ENCODE measurements at regions not wholly inside any gene's neighbourhood (a gene's known extent, or its start where the extent isn't known, plus 50 kb on each side); places are given as distances from the start of the nearest gene placed in this dataset.
"Not testable (repeated sequence)": the region's sequence is repeated elsewhere in the genome, so short reads cannot be mapped to it uniquely, and the experiment has no call there.

DNA sequence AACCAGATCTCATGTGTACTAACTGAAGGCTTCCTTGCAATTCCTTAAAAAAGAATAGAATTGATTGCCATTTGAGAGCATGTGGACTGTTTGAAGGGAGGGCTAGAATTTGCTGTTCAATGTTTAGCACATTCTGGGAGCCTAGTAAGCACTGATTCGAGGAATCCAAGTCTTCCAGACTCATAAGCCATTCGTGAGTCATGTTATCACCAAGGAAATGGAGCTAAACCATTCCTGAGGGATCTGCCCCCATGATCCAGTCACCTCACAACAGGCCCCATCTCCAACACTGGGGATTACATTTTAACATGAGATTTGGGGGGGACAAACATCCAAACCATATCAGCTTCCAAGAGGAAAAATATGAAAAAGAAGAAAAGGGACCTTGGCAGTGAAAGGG is 276.4 kb downstream of the KCNRG start:
- intact Hi-C loops (cut with DNase I), result no loop called here
- Histone ChIP-seq H3K27ac (no peak overlapping the region), H3K9me3 (no peaks in the 10 kb centered on the region), H3K4me3 (no peak overlapping the region), H3K36me3 (replicated peaks in 1 of 2; ENCODE audit: insufficient read depth in 1 of 2, low read depth in 2 of 2) (no peaks in the 10 kb centered on the region), H3K27me3 (no peaks in the 10 kb centered on the region), H3K4me1 (no peaks in the 10 kb centered on the region)
- WGBS, 2 donors, result 61 to 72% methylated on average over 2 of the region's 2 CpGs
- TF ChIP-seq, protein P1, sequence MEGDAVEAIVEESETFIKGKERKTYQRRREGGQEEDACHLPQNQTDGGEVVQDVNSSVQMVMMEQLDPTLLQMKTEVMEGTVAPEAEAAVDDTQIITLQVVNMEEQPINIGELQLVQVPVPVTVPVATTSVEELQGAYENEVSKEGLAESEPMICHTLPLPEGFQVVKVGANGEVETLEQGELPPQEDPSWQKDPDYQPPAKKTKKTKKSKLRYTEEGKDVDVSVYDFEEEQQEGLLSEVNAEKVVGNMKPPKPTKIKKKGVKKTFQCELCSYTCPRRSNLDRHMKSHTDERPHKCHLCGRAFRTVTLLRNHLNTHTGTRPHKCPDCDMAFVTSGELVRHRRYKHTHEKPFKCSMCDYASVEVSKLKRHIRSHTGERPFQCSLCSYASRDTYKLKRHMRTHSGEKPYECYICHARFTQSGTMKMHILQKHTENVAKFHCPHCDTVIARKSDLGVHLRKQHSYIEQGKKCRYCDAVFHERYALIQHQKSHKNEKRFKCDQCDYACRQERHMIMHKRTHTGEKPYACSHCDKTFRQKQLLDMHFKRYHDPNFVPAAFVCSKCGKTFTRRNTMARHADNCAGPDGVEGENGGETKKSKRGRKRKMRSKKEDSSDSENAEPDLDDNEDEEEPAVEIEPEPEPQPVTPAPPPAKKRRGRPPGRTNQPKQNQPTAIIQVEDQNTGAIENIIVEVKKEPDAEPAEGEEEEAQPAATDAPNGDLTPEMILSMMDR (IDR thresholded peaks at IDR 0.05), result no peak
- TF ChIP-seq POLR2A (IDR thresholded peaks at IDR 0.05), result no peak
- ATAC-seq (no peak), DNase-seq (no peak)

DNA sequence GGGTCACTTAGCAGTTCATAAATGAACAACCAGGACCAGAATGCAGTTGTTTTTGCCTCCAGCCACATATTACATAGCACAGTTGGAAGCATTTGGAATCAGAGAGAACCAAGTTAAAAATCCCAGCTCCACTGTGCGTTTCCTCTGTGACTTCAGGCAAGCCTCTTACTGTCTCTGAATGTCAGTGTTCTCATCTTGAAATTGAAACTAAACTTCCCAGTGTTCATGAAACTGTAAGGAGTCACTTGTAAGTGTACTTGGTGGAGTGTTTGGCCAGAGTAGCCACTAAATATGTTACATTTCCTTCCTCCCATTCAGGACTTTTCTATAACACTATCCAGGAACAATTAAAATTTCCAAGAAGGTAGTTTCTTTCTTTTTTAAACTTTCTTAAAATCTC is 276.8 kb downstream of the KCNRG start:
- intact Hi-C loops (cut with DNase I), result no loop called here
- no peak for ATAC-seq
- H3K27me3 ChIP-seq, result no peaks in the 10 kb centered on the region
- H3K36me3 ChIP-seq (replicated peaks in 1 of 2; ENCODE audit: insufficient read depth in 1 of 2, low read depth in 2 of 2), result no peaks in the 10 kb centered on the region
- WGBS, 2 donors, result 76 to 81% methylated on average over 1 of the region's 1 CpG
- no peak overlapping the region for H3K27ac ChIP-seq
- DNase-seq, result no peak
- H3K4me3 ChIP-seq, result no peak overlapping the region
- no peak for TF ChIP-seq POLR2A (IDR thresholded peaks at IDR 0.05)
- no peaks in the 10 kb centered on the region for H3K9me3 ChIP-seq
- no peaks in the 10 kb centered on the region for H3K4me1 ChIP-seq

DNA sequence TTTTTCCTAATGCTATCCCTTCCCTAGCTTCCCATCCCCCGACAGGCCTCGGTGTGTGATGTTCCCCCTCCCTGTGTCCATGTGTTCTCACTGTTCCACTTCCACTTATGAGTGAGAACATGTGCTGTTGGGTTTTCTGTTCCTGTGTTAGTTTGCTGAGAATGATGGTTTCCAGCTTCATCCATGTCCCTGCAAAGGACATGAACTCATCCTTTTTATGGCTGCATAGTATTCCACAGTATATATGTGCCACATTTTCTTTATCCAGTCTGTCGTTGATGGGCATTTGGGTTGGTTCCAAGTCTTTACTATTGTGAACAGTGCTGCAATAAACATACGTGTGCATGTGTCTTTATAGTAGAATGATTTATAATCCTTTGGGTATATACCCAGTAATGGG is 279.2 kb downstream of the KCNRG start:
- intact Hi-C loops (cut with DNase I); H3K4me1 ChIP-seq; H3K4me3 ChIP-seq; H3K27ac ChIP-seq; H3K36me3 ChIP-seq (replicated peaks in 1 of 2; ENCODE audit: insufficient read depth in 1 of 2, low read depth in 2 of 2); ATAC-seq; H3K27me3 ChIP-seq; DNase-seq; H3K9me3 ChIP-seq: not testable (repeated sequence)
- 82 to 87% methylated on average over 4 of the region's 4 CpGs for WGBS, 2 donors

DNA sequence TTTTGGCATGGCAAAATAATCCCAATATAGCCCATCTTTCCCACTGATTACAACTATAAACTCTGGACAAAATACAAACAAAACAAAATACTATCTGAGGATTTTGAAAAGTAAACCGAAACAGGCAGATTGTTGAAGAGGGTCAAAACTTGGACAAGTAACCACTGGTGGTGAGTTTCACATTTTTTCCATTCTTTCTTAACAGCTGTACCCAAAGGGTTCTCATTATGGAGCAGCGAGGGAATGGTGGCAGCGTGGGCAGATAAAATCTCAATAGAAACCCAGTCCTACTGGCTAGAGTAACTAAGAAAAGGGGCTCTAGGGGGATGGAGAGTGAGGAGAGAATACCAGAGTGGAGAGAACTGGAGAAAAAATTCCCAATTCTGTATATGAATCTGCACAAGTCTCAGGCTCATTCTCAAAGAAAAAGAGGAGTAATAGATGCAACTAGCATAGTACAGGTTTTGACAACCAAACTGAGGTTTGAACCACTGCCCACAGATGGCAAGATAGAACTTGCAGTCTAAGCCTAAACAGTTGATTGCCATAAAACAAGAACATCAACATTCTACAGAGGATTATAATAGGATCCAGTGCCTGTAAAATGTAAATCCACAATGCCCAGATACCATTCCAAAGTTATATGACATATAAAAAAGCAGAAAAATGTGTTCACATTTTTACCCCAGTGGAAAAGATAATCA is 284.5 kb downstream of the KCNRG start:
- no peak overlapping the region for H3K27ac ChIP-seq
- 77 to 79% methylated on average over 3 of the region's 3 CpGs for WGBS, 2 donors
- no peaks in the 10 kb centered on the region for H3K27me3 ChIP-seq
- no peak overlapping the region for H3K4me3 ChIP-seq
- intact Hi-C loops (cut with DNase I), result no loop called here
- no peak for TF ChIP-seq POLR2A (IDR thresholded peaks at IDR 0.05)
- TF ChIP-seq, protein P1 (IDR thresholded peaks at IDR 0.05), result no peak
- ATAC-seq, result no peak
- no peaks in the 10 kb centered on the region for H3K4me1 ChIP-seq
- no peaks in the 10 kb centered on the region for H3K9me3 ChIP-seq
- no peaks in the 10 kb centered on the region for H3K36me3 ChIP-seq (replicated peaks in 1 of 2; ENCODE audit: insufficient read depth in 1 of 2, low read depth in 2 of 2)
- DNase-seq, result no peak

DNA sequence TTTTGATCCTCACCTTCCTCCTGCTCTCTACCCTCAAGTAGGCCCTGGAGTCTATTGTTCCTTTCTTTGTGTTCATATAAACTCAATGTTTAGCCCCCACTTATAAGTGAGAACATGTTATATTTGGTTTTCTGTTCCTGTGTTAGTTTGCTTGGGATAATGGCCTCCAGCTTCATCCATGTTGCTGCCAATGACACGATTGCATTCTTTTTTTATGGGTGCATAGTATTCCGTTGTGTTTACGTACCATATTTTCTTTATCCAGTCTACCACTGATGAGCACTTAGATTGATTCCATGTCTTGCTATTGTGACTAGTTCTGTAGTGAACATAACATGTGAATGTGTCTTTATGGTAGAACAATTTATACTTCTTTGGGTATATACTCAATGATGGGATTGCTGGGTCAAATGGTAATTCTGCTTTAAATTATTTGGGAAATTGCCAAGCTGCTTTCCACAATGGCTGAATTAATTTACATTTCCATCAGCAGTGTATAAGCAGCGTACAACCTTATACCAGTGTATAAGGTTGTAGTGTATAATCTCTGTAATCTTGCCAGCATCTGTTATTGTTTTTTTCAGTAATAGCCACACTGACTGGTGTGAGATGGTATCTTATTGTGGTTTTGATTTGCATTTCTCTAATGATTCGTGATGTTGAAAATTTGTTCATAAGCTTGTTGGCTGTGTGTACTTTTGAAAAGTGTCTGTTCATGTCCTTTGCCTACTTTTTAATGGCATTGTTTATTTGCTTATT is 288.9 kb downstream of the KCNRG start:
- ATAC-seq, result no peak
- no peaks in the 10 kb centered on the region for H3K9me3 ChIP-seq
- no peak for TF ChIP-seq POLR2A (IDR thresholded peaks at IDR 0.05)
- TF ChIP-seq, protein P1 (IDR thresholded peaks at IDR 0.05), result no peak
- H3K4me3 ChIP-seq, result no peak overlapping the region
- no peaks in the 10 kb centered on the region for H3K4me1 ChIP-seq
- H3K27me3 ChIP-seq, result no peaks in the 10 kb centered on the region
- 65 to 75% methylated on average over 5 of the region's 5 CpGs for WGBS, 2 donors
- intact Hi-C loops (cut with DNase I), result no loop called here
- DNase-seq, result no peak
- no peaks in the 10 kb centered on the region for H3K36me3 ChIP-seq (replicated peaks in 1 of 2; ENCODE audit: insufficient read depth in 1 of 2, low read depth in 2 of 2)
- no peak overlapping the region for H3K27ac ChIP-seq

Measured in body of pancreas (tissue), 4 donors.